ENCODE measurements at regions not wholly inside any gene's neighbourhood (a gene's known extent, or its start where the extent isn't known, plus 50 kb on each side); places are given as distances from the start of the nearest gene placed in this dataset.

DNA sequence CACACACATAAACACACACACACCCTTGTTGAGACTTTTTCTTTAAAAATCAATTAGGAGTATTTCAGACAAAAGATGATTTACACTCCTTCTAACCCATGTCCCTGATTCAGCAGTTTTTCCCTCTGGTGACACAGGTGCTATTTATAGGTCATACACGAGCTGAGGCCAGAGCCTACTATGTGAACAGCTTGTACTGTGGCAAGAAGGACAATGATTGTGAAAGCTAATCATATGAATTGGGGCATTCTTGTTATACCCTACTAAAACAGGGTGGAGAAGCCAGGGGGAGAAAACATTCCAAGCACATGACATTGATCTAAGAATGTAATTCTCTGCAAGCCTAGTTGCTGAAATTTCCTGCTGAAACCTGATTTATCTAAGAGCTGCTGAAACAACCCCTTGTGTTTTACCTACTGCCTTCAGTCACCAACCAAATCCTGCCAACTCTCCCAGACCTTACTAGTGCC lies 60.3 kb downstream of the XCL1 start:
- Histone ChIP-seq H4K20me1 (ENCODE audit: insufficient read depth, low read length) (no peaks in the 10 kb centered on the region), H3K9ac (ENCODE audit: low read depth, low read length) (no peak overlapping the region), H3K4me2 (ENCODE audit: insufficient read depth, low read length) (no peak overlapping the region), H2AFZ (ENCODE audit: low read depth, low read length) (no peak overlapping the region), H3K4me3 (ENCODE audit: low read depth in 1 of 2, low read length in 2 of 2) (no peak overlapping the region), H3K27ac (ENCODE audit: low read length) (no peak overlapping the region), H3K4me1 (ENCODE audit: insufficient read depth, low read length) (no peaks in the 10 kb centered on the region), H3K27me3 (ENCODE audit: insufficient read depth, low read length, poor library complexity) (no peaks in the 10 kb centered on the region), H3K9me3 (ENCODE audit: insufficient read depth, low read length, severe bottlenecking) (no peaks in the 10 kb centered on the region), H3K36me3 (ENCODE audit: insufficient read depth, low read length) (no peaks in the 10 kb centered on the region), H3K79me2 (ENCODE audit: insufficient read depth, low read length) (no peaks in the 10 kb centered on the region)
- ATAC-seq (ENCODE audit: insufficient read depth, low read depth) = no peak
- TF ChIP-seq, protein P1, sequence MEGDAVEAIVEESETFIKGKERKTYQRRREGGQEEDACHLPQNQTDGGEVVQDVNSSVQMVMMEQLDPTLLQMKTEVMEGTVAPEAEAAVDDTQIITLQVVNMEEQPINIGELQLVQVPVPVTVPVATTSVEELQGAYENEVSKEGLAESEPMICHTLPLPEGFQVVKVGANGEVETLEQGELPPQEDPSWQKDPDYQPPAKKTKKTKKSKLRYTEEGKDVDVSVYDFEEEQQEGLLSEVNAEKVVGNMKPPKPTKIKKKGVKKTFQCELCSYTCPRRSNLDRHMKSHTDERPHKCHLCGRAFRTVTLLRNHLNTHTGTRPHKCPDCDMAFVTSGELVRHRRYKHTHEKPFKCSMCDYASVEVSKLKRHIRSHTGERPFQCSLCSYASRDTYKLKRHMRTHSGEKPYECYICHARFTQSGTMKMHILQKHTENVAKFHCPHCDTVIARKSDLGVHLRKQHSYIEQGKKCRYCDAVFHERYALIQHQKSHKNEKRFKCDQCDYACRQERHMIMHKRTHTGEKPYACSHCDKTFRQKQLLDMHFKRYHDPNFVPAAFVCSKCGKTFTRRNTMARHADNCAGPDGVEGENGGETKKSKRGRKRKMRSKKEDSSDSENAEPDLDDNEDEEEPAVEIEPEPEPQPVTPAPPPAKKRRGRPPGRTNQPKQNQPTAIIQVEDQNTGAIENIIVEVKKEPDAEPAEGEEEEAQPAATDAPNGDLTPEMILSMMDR (IDR thresholded peaks at IDR 0.05; ENCODE audit: borderline replicate concordance, extremely low read depth, low read length, poor library complexity, severe bottlenecking) = no peak
- TF ChIP-seq EZH2 (IDR thresholded peaks at IDR 0.05; ENCODE audit: borderline replicate concordance, low read depth, low read length, severe bottlenecking) = no peak
- DNase-seq = no peak

DNA sequence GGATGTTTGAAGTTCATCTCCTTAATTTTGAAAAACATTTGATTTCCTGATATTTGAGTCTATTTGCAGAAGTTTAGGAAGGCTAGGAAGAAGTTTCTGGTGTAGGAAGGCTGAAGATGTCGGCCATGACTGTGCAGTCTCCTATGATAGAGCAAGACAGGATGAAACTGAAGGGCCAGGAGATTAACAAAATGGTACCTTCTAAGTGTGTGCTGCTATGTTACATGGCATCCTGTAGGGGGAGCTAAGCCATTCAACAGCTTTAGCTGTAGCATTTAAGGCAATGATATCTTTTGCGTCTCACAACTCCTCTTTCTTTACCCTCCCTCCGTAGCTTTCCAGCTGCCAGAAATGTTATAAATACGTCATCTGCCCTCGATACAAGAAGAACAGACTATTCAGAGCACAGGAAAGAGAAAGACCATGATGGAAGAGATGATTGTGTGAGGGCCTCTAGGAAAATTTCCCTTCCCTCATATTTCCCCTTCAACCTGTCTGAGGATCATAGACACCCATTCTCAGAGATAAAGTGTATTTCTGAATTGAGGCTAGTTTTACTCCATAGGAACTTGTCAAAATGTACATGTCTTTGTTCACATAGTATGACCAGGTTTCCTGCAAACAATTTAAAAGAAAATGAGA lies 61.1 kb downstream of the XCL1 start:
- ATAC-seq (ENCODE audit: insufficient read depth, low read depth) (peak; percentile 48; the same call in 1 of the 3 replicates), DNase-seq (no peak)
- Histone ChIP-seq H3K79me2 (ENCODE audit: insufficient read depth, low read length) (no peaks in the 10 kb centered on the region), H2AFZ (ENCODE audit: low read depth, low read length) (no peak overlapping the region), H3K9ac (ENCODE audit: low read depth, low read length) (no peak overlapping the region), H3K27me3 (ENCODE audit: insufficient read depth, low read length, poor library complexity) (no peaks in the 10 kb centered on the region), H3K4me2 (ENCODE audit: insufficient read depth, low read length) (no peak overlapping the region), H3K27ac (ENCODE audit: low read length) (no peak overlapping the region), H3K4me1 (ENCODE audit: insufficient read depth, low read length) (no peaks in the 10 kb centered on the region), H3K4me3 (ENCODE audit: low read depth in 1 of 2, low read length in 2 of 2) (no peak overlapping the region), H3K36me3 (ENCODE audit: insufficient read depth, low read length) (no peaks in the 10 kb centered on the region), H4K20me1 (ENCODE audit: insufficient read depth, low read length) (no peaks in the 10 kb centered on the region), H3K9me3 (ENCODE audit: insufficient read depth, low read length, severe bottlenecking) (no peaks in the 10 kb centered on the region)
- TF ChIP-seq, protein P1 (IDR thresholded peaks at IDR 0.05; ENCODE audit: borderline replicate concordance, extremely low read depth, low read length, poor library complexity, severe bottlenecking) = peak; percentile 64
- no peak for TF ChIP-seq EZH2 (IDR thresholded peaks at IDR 0.05; ENCODE audit: borderline replicate concordance, low read depth, low read length, severe bottlenecking)

DNA sequence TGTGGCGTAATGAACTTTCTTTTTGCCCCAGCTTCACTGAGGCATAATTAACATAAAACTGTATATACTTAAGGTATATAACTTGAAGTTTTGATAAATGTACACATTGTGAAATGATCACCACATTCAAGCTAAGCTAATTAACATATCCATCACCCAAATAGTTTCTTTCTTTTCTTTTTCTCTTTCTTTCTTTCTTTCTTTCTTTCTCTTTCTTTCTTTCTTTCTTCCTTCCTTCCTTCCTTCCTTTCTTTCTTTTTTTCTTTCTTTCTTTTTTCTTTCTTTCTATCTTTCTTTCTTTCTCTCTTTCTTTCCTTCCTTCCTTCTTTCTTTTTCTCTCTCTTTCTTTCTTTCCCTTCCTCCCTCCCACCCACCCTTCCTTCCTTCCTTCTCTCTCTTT lies 62.5 kb downstream of the XCL1 start:
- Histone ChIP-seq H3K27ac (ENCODE audit: low read length) (no peak overlapping the region), H3K9me3 (ENCODE audit: insufficient read depth, low read length, severe bottlenecking) (no peaks in the 10 kb centered on the region), H3K36me3 (ENCODE audit: insufficient read depth, low read length) (no peaks in the 10 kb centered on the region), H3K79me2 (ENCODE audit: insufficient read depth, low read length) (no peaks in the 10 kb centered on the region), H3K4me2 (ENCODE audit: insufficient read depth, low read length) (no peak overlapping the region), H2AFZ (ENCODE audit: low read depth, low read length) (no peak overlapping the region), H3K4me1 (ENCODE audit: insufficient read depth, low read length) (no peaks in the 10 kb centered on the region), H4K20me1 (ENCODE audit: insufficient read depth, low read length) (no peaks in the 10 kb centered on the region), H3K9ac (ENCODE audit: low read depth, low read length) (no peak overlapping the region), H3K4me3 (ENCODE audit: low read depth in 1 of 2, low read length in 2 of 2) (no peak overlapping the region), H3K27me3 (ENCODE audit: insufficient read depth, low read length, poor library complexity) (no peaks in the 10 kb centered on the region)
- DNase-seq (no peak), ATAC-seq (ENCODE audit: insufficient read depth, low read depth) (no peak)
- TF ChIP-seq, protein P1 (IDR thresholded peaks at IDR 0.05; ENCODE audit: borderline replicate concordance, extremely low read depth, low read length, poor library complexity, severe bottlenecking) = no peak
- TF ChIP-seq EZH2 (IDR thresholded peaks at IDR 0.05; ENCODE audit: borderline replicate concordance, low read depth, low read length, severe bottlenecking) = no peak

Measured in DND-41 (cell line).